Astrocyte (in vitro differentiated cells and primary cell): ENCODE measurements at regions not wholly inside any gene's neighbourhood (a gene's known extent, or its start where the extent isn't known, plus 50 kb on each side); places are given as distances from the start of the nearest gene placed in this dataset.
"Not testable (repeated sequence)": the region's sequence is repeated elsewhere in the genome, so short reads cannot be mapped to it uniquely, and the experiment has no call there.

Experiments used
- DNase-seq: peaks from one replicate; pipeline ENCODE4 v3.0.0-alpha.2; 2010; ENCODE audit warnings: low read depth
- FAIRE-seq: peaks from 2 replicates; lab custom pipeline; 2011; peaks lifted over from hg19 to GRCh38; lab: Jason Lieb, UNC
- H2AFZ ChIP-seq: 2 replicates; pipeline ENCODE4 v1.6.0; 2012; ENCODE audit warnings: low read depth, low read length, inconsistent platforms
- H3K27ac ChIP-seq: 2 replicates; pipeline ENCODE4 v1.5.1; 2011; ENCODE audit warnings: low read depth, low read length, inconsistent platforms
- H3K27me3 ChIP-seq: 2 replicates; pipeline ENCODE4 v1.6.0; 2011; ENCODE audit warnings: low read length, inconsistent platforms; ENCODE audit not compliant: insufficient read depth
- H3K36me3 ChIP-seq: 2 replicates; pipeline ENCODE4 v1.5.1; 2011; ENCODE audit warnings: low read length, inconsistent platforms; ENCODE audit not compliant: insufficient read depth
- H3K4me1 ChIP-seq: 2 replicates; pipeline ENCODE4 v1.5.1; 2011; ENCODE audit warnings: low read length, inconsistent platforms; ENCODE audit not compliant: insufficient read depth
- H3K4me2 ChIP-seq: 2 replicates; pipeline ENCODE4 v1.6.0; 2012; ENCODE audit warnings: low read length, inconsistent platforms
- H3K4me3 ChIP-seq: 2 replicates; pipeline ENCODE4 v1.5.1; 2011; ENCODE audit warnings: low read depth, mild to moderate bottlenecking, low read length, inconsistent platforms; ENCODE audit not compliant: insufficient read depth
- H3K79me2 ChIP-seq: 2 replicates; pipeline ENCODE4 v1.6.0; 2012; ENCODE audit warnings: mild to moderate bottlenecking, low read length, inconsistent platforms; ENCODE audit not compliant: insufficient read depth
- H3K9ac ChIP-seq: 2 replicates; pipeline ENCODE4 v1.6.0; 2012; ENCODE audit warnings: mild to moderate bottlenecking, low read length, inconsistent platforms
- H3K9me3 ChIP-seq: 2 replicates; pipeline ENCODE4 v1.5.1; 2012; ENCODE audit warnings: low read depth, mild to moderate bottlenecking, low read length, inconsistent platforms; ENCODE audit not compliant: insufficient read depth
- H4K20me1 ChIP-seq: 2 replicates; pipeline ENCODE4 v1.6.0; 2012; ENCODE audit warnings: low read length, inconsistent platforms; ENCODE audit not compliant: insufficient read depth
- H3K27ac Mint-ChIP-seq: one replicate; pipeline ENCODE4 v1.8.0; 2021; ENCODE audit warnings: mild to moderate bottlenecking, mixed read lengths; ENCODE audit not compliant: unreplicated experiment
- H3K27me3 Mint-ChIP-seq: one replicate; pipeline ENCODE4 v1.8.0; 2021; ENCODE audit warnings: low read depth, mixed read lengths; ENCODE audit not compliant: unreplicated experiment
- H3K36me3 Mint-ChIP-seq: one replicate; pipeline ENCODE4 v1.8.0; 2021; ENCODE audit warnings: low read depth, mixed read lengths; ENCODE audit not compliant: unreplicated experiment
- H3K4me1 Mint-ChIP-seq: one replicate; pipeline ENCODE4 v1.8.0; 2021; ENCODE audit warnings: low read depth, mixed read lengths; ENCODE audit not compliant: unreplicated experiment
- H3K4me3 Mint-ChIP-seq: one replicate; pipeline ENCODE4 v1.8.0; 2021; ENCODE audit warnings: mild to moderate bottlenecking, moderate library complexity, mixed read lengths; ENCODE audit not compliant: unreplicated experiment
- H3K9me3 Mint-ChIP-seq: one replicate; pipeline ENCODE4 v1.8.0; 2021; ENCODE audit warnings: mild to moderate bottlenecking, mixed read lengths; ENCODE audit not compliant: unreplicated experiment
- EZH2 ChIP-seq: IDR thresholded peaks from 2 replicates; pipeline ENCODE4 v1.6.1; 2012; ENCODE audit warnings: mild to moderate bottlenecking, low read length, inconsistent platforms; ENCODE audit not compliant: insufficient read depth
- TF ChIP-seq, protein P1 (sequence below): IDR thresholded peaks from 2 replicates; pipeline ENCODE4 v1.5.1; 2011; ENCODE audit warnings: low read depth, mild to moderate bottlenecking, inconsistent platforms, low read length, moderate library complexity; ENCODE audit not compliant: insufficient read depth

- not testable (repeated sequence) for H3K36me3 Mint-ChIP-seq, FAIRE-seq, H3K36me3 ChIP-seq, H3K9me3 Mint-ChIP-seq, H3K27me3 ChIP-seq, H3K4me1 ChIP-seq, H3K9me3 ChIP-seq, H3K27ac ChIP-seq, DNase-seq, H3K79me2 ChIP-seq, H3K4me3 Mint-ChIP-seq, H4K20me1 ChIP-seq, H2AFZ ChIP-seq, H3K27me3 Mint-ChIP-seq, H3K4me2 ChIP-seq, H3K9ac ChIP-seq, H3K4me3 ChIP-seq
- H3K27ac Mint-ChIP-seq, result peak overlapping the region; percentile 68
- H3K4me1 Mint-ChIP-seq, result peaks cover 23% of the 10 kb centered on the region
Measured at GRCh38 chr17:22119016-22119415, 426.7 kb downstream of the KCNJ18 start.

- not testable (repeated sequence) for FAIRE-seq, H3K9me3 Mint-ChIP-seq
Measured at GRCh38 chr17:22119751-22120150, 427.4 kb downstream of the KCNJ18 start.

DNA sequence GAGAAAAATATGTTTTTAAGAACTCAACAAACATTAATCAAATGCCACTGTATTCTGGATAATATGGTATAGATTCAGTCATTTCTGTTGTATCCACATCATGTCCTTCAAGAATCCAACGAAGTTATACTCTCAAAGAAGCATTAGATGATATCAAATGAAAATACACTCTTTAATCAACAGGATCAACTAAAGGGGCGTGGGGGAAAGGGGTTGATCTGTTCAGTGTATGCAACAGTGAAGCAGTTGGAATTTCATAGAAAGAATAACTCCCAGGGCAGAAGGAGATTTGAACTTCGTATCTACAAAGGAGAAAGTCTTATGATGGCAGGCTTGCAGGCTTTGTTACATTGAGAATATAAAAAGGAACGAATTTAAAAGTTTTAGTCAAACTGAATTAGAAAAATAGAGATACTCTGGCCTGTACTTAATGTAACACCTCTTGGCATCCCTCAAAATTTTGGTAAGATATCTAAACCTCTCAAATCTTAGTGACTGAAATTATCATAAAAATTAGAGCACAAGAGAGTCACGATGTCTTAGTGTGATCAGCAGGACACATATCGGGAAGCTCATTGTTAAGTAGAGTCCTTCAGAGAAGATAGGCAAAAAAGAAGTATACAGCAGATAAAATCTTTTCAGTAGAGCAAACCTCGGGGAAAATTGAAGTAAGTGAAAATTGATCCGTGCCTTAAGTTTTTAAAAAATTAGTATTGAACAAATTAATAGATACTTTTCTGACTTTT lies 431.4 kb downstream of the KCNJ18 start:
- Mint-ChIP-seq H3K27me3 (no peaks in the 10 kb centered on the region), H3K27ac (no peak overlapping the region), H3K4me1 (peaks cover 20% of the 10 kb centered on the region), H3K36me3 (no peaks in the 10 kb centered on the region), H3K9me3 (no peaks in the 10 kb centered on the region), H3K4me3 (no peak overlapping the region)
- no peaks in the 10 kb centered on the region for H3K36me3 ChIP-seq
- DNase-seq (no peak), FAIRE-seq (no peak)
- H3K4me2 ChIP-seq, result no peak overlapping the region
- no peaks in the 10 kb centered on the region for H4K20me1 ChIP-seq
- TF ChIP-seq, protein P1, sequence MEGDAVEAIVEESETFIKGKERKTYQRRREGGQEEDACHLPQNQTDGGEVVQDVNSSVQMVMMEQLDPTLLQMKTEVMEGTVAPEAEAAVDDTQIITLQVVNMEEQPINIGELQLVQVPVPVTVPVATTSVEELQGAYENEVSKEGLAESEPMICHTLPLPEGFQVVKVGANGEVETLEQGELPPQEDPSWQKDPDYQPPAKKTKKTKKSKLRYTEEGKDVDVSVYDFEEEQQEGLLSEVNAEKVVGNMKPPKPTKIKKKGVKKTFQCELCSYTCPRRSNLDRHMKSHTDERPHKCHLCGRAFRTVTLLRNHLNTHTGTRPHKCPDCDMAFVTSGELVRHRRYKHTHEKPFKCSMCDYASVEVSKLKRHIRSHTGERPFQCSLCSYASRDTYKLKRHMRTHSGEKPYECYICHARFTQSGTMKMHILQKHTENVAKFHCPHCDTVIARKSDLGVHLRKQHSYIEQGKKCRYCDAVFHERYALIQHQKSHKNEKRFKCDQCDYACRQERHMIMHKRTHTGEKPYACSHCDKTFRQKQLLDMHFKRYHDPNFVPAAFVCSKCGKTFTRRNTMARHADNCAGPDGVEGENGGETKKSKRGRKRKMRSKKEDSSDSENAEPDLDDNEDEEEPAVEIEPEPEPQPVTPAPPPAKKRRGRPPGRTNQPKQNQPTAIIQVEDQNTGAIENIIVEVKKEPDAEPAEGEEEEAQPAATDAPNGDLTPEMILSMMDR, result no peak
- no peak for TF ChIP-seq EZH2
- H2AFZ ChIP-seq, result no peak overlapping the region
- no peaks in the 10 kb centered on the region for H3K79me2 ChIP-seq
- H3K9ac ChIP-seq, result no peak overlapping the region
- H3K4me3 ChIP-seq, result no peak overlapping the region
- no peaks in the 10 kb centered on the region for H3K27me3 ChIP-seq
- H3K4me1 ChIP-seq, result no peaks in the 10 kb centered on the region
- no peak overlapping the region for H3K27ac ChIP-seq
- peaks cover 2% of the 10 kb centered on the region for H3K9me3 ChIP-seq

More at GRCh38 chr17:22119751-22120150, 427.4 kb downstream of the KCNJ18 start:
- not testable (repeated sequence) for H3K79me2 ChIP-seq, H3K27ac ChIP-seq, H3K36me3 ChIP-seq, H3K9ac ChIP-seq, H3K27me3 Mint-ChIP-seq, H4K20me1 ChIP-seq, H3K4me2 ChIP-seq, H3K4me3 Mint-ChIP-seq, H3K36me3 Mint-ChIP-seq, H2AFZ ChIP-seq, DNase-seq, H3K4me3 ChIP-seq, H3K4me1 ChIP-seq, H3K27me3 ChIP-seq, H3K9me3 ChIP-seq
- peaks cover 23% of the 10 kb centered on the region for H3K4me1 Mint-ChIP-seq
- peak overlapping the region; percentile 81 for H3K27ac Mint-ChIP-seq
